Neuronal stem cell (in vitro differentiated cells): ENCODE measurements at regions not wholly inside any gene's neighbourhood (a gene's known extent, or its start where the extent isn't known, plus 50 kb on each side); places are given as distances from the start of the nearest gene placed in this dataset.

ENCODE experiments used
- DNase-seq: peaks from one replicate; pipeline ENCODE4 v3.0.0-alpha.2; 2013; ENCODE audit warnings: low spot score
- H2AFZ ChIP-seq: one replicate; pipeline ENCODE4 v1.6.1; 2013; ENCODE audit warnings: mild to moderate bottlenecking, low read length, inconsistent platforms
- H2AK5ac ChIP-seq: 2 replicates; pipeline ENCODE4 v1.6.1; 2013; ENCODE audit warnings: low read depth, mild to moderate bottlenecking, inconsistent platforms, low read length, moderate library complexity, mixed read lengths
- H2BK120ac ChIP-seq: 2 replicates; pipeline ENCODE4 v1.6.1; 2013; ENCODE audit warnings: low read depth, mild to moderate bottlenecking, inconsistent platforms, low read length, moderate library complexity, mixed read lengths
- H2BK12ac ChIP-seq: one replicate; pipeline ENCODE4 v1.6.1; 2013; ENCODE audit warnings: low read length, inconsistent platforms
- H2BK15ac ChIP-seq: 2 replicates; pipeline ENCODE4 v1.6.1; 2013; ENCODE audit warnings: mild to moderate bottlenecking, low read length, inconsistent platforms, mixed read lengths
- H2BK5ac ChIP-seq: one replicate; pipeline ENCODE4 v1.6.1; 2013; ENCODE audit warnings: inconsistent platforms, mild to moderate bottlenecking, low read length, moderate library complexity
- H3K14ac ChIP-seq: one replicate; pipeline ENCODE4 v1.6.1; 2013; ENCODE audit warnings: low read length, inconsistent platforms
- H3K18ac ChIP-seq: 2 replicates; pipeline ENCODE4 v1.6.1; 2013; ENCODE audit warnings: low read length, inconsistent platforms
- H3K23ac ChIP-seq: 2 replicates; pipeline ENCODE4 v1.6.1; 2013; ENCODE audit warnings: low read depth, mild to moderate bottlenecking, mixed read lengths, low read length, inconsistent platforms; ENCODE audit not compliant: poor library complexity
- H3K27ac ChIP-seq: replicated peaks from 3 replicates; pipeline ENCODE4 v1.5.1; 2013; ENCODE audit warnings: low read length, inconsistent platforms
- H3K27me3 ChIP-seq, 3 experiments: 2 replicates each; pipeline ENCODE4 v1.6.1; 2013; ENCODE audit warnings: low read length in 3 of 3, mild to moderate bottlenecking in 2 of 3, inconsistent platforms in 1 of 3, low read depth in 1 of 3, mixed read lengths in 1 of 3, moderate library complexity in 1 of 3; ENCODE audit not compliant: control insufficient read depth in 3 of 3, insufficient read depth in 3 of 3
- H3K36me3 ChIP-seq, 2 donors: replicated peaks in 1 of 2; 2 replicates each; pipeline ENCODE4 v1.6.1; 2013; ENCODE audit warnings: low read length in 2 of 2; ENCODE audit not compliant: control insufficient read depth in 2 of 2, insufficient read depth in 2 of 2
- H3K4ac ChIP-seq: 2 replicates; pipeline ENCODE4 v1.6.1; 2013; ENCODE audit warnings: inconsistent platforms, mild to moderate bottlenecking, low read length, moderate library complexity
- H3K4me1 ChIP-seq, 2 donors: 1 replicate in 1 of 2; 2 replicates in 1 of 2; pipeline ENCODE4 v1.6.1; 2013; ENCODE audit warnings: low read length in 2 of 2, low read depth in 1 of 2; ENCODE audit not compliant: control insufficient read depth in 2 of 2, insufficient read depth in 1 of 2
- H3K4me2 ChIP-seq: one replicate; pipeline ENCODE4 v1.6.1; 2013; ENCODE audit warnings: mild to moderate bottlenecking, low read length, inconsistent platforms; ENCODE audit not compliant: insufficient read depth, poor library complexity, severe bottlenecking
- H3K4me3 ChIP-seq, 2 donors: 2 replicates each; pipeline ENCODE4 v1.5.1; 2013; ENCODE audit warnings: low read length in 2 of 2, mild to moderate bottlenecking in 2 of 2, inconsistent platforms in 1 of 2, moderate library complexity in 1 of 2
- H3K79me1 ChIP-seq: one replicate; pipeline ENCODE4 v1.6.1; 2013; ENCODE audit warnings: low read depth, mild to moderate bottlenecking, inconsistent platforms, low read length, moderate library complexity
- H3K9ac ChIP-seq: one replicate; pipeline ENCODE4 v1.6.1; 2013; ENCODE audit warnings: mild to moderate bottlenecking, low read depth, low read length, inconsistent platforms; ENCODE audit not compliant: poor library complexity
- H3K9me3 ChIP-seq, 2 donors: replicated peaks in 1 of 2; 2 replicates each; pipeline versions ENCODE3 to v1.6.1; 2013; ENCODE audit warnings: low read length in 2 of 2, mild to moderate bottlenecking in 2 of 2, inconsistent platforms in 1 of 2, low read depth in 1 of 2, mixed read lengths in 1 of 2, moderate library complexity in 1 of 2; ENCODE audit not compliant: control insufficient read depth in 2 of 2, insufficient read depth in 1 of 2
- H4K8ac ChIP-seq: one replicate; pipeline ENCODE4 v1.6.1; 2013; ENCODE audit warnings: low read depth, mild to moderate bottlenecking, inconsistent platforms, low read length, moderate library complexity
- H4K91ac ChIP-seq: one replicate; pipeline ENCODE4 v1.6.1; 2013; ENCODE audit warnings: low read length, low read depth, mild to moderate bottlenecking, inconsistent platforms; ENCODE audit not compliant: poor library complexity
- whole genome bisulfite sequencing, 2 donors: extraction: QIAGEN DNeasy Blood & Tissue Kit; methylation state at CpG; one replicate each; pipeline ENCODE4 v1.1.7; 2013; ENCODE audit warnings: missing lambda C conversion rate in 2 of 2, mixed read lengths in 1 of 2; ENCODE audit not compliant: insufficient read length in 2 of 2, insufficient replicate concordance in 1 of 2; ENCODE audit errors: extremely low coverage in 2 of 2; 5-methylcytosine and 5-hydroxymethylcytosine counted together

DNA sequence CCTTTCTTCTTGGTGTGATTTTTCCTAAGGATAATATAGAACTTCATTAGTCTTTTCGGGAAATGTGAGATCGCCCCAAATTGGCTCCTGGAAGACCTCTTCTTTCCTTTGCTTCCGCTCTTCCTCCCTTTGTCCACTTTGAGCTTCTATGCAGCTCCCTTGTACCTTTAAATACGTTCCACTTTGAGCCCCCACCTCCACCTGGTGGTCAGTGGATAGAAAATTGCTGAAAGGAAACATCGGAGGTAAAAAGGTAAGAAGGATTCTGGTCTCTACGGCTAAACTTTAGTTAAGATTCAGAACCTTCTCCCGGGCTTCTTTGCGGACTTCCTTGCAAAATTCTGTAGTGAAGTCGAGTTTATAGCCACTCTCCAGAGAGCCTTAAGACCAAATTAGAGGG is 55.0 kb upstream of the TM9SF2 start:
- no peak overlapping the region for H3K18ac ChIP-seq
- no peak overlapping the region for H2BK15ac ChIP-seq

DNA sequence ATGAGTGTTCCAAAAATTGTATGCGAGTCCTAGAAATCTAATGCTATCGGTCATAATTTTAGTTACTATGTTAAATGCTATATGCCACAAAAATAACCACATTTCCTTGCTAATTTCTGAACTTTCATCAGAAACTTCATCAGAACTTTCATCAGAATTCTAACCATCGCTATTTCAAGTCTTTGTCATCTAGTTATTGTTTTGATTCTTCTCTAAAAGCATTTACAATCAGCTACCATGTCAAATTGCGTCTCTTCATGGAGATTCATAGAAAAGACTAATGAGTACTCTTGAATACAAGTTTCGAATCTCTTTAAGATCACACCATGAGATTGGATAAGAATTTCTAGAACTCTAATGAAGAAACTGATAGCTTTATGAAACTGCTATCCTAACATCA is 52.7 kb upstream of the TM9SF2 start:
- H3K23ac ChIP-seq, result no peak overlapping the region
- no peaks in the 10 kb centered on the region for H3K36me3 ChIP-seq
- no CpG with 5 or more reads among the region's 5 CpGs for WGBS, 2 donors
- no peak overlapping the region for H3K9ac ChIP-seq
- no peak overlapping the region for H3K27ac ChIP-seq
- no peak for DNase-seq
- H4K8ac ChIP-seq, result no peak overlapping the region
- no peak overlapping the region for H2BK5ac ChIP-seq
- no peak overlapping the region for H4K91ac ChIP-seq
- H3K4me2 ChIP-seq, result no peak overlapping the region
- no peak overlapping the region for H3K4ac ChIP-seq
- H2BK15ac ChIP-seq, result no peak overlapping the region
- H2AK5ac ChIP-seq, result no peak overlapping the region
- H2BK12ac ChIP-seq, result no peak overlapping the region
- no peaks in the 10 kb centered on the region for H3K79me1 ChIP-seq
- no peaks in the 10 kb centered on the region for H3K27me3 ChIP-seq
- no peak overlapping the region for H3K18ac ChIP-seq
- peaks cover 1 to 5% of the 10 kb centered on the region in 2 donors for H3K9me3 ChIP-seq
- no peak overlapping the region for H3K14ac ChIP-seq
- no peak overlapping the region for H2AFZ ChIP-seq
- H3K4me3 ChIP-seq, result no peak overlapping the region
- H2BK120ac ChIP-seq, result no peak overlapping the region
- H3K4me1 ChIP-seq, result no peaks in the 10 kb centered on the region

More for the DNA sequence above, 55.0 kb upstream of the TM9SF2 start:
- H3K4me1 ChIP-seq, result no peaks in the 10 kb centered on the region
- no peak overlapping the region for H3K14ac ChIP-seq
- WGBS, 2 donors, result no CpG with 5 or more reads among the region's 9 CpGs
- no peak overlapping the region for H2AFZ ChIP-seq
- H3K79me1 ChIP-seq, result no peaks in the 10 kb centered on the region
- no peak overlapping the region for H3K4me3 ChIP-seq
- no peak overlapping the region for H2BK12ac ChIP-seq
- H3K9me3 ChIP-seq, result peaks cover 0 to 1% of the 10 kb centered on the region in 2 donors
- H4K8ac ChIP-seq, result no peak overlapping the region
- no peak overlapping the region for H2AK5ac ChIP-seq
- H3K9ac ChIP-seq, result no peak overlapping the region
- no peaks in the 10 kb centered on the region for H3K36me3 ChIP-seq
- H3K4me2 ChIP-seq, result no peak overlapping the region
- no peak overlapping the region for H3K27ac ChIP-seq
- no peak overlapping the region for H2BK120ac ChIP-seq
- H3K27me3 ChIP-seq, result peaks cover 0 to 3% (median 0%) of the 10 kb centered on the region in 3 experiments
- no peak overlapping the region for H4K91ac ChIP-seq
- H3K23ac ChIP-seq, result no peak overlapping the region
- H2BK5ac ChIP-seq, result no peak overlapping the region
- DNase-seq, result no peak
- H3K4ac ChIP-seq, result no peak overlapping the region

DNA sequence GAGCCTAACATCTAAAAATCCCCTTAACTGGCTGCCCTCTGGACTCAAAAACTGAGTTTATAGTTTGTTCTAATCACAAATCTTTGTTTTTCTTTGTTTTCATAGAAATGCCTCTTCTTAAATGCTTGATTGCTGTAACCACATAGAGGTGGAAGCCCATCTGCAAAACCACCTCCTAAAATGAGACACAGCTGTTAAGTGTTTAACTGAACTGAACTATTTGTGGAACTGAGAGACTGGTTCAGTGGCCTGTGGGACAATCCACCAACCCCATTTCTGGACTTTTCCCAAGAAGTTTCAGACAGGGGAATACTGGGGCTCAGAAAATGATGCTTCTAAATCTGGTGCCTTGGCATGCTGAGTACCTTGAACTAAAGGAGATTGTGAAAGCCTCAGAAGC is 50.9 kb upstream of the TM9SF2 start:
- Histone ChIP-seq H2BK5ac (no peak overlapping the region), H3K18ac (no peak overlapping the region), H3K27me3 (no peaks in the 10 kb centered on the region), H3K4me3 (no peak overlapping the region), H4K8ac (no peak overlapping the region), H3K4me2 (no peak overlapping the region), H2AK5ac (no peak overlapping the region), H3K79me1 (no peaks in the 10 kb centered on the region), H2BK15ac (no peak overlapping the region), H3K4me1 (no peaks in the 10 kb centered on the region), H3K27ac (no peak overlapping the region), H2AFZ (no peak overlapping the region), H3K9me3 (peaks cover 3 to 7% of the 10 kb centered on the region in 2 donors), H3K36me3 (no peaks in the 10 kb centered on the region), H3K4ac (no peak overlapping the region), H3K14ac (no peak overlapping the region), H3K23ac (no peak overlapping the region), H3K9ac (no peak overlapping the region), H4K91ac (no peak overlapping the region), H2BK12ac (no peak overlapping the region), H2BK120ac (no peak overlapping the region)
- no peak for DNase-seq
